Left ventricle myocardium inferior (tissue), 1 donor: ENCODE measurements at regions not wholly inside any gene's neighbourhood (a gene's known extent, or its start where the extent isn't known, plus 50 kb on each side); places are given as distances from the start of the nearest gene placed in this dataset.

ENCODE experiments used
- DNase-seq: peaks from one replicate; pipeline ENCODE4 v3.0.0-alpha.2; 2020
- H3K27ac ChIP-seq: fragments of 200-600 bp; replicated peaks from 2 replicates; pipeline ENCODE4 v1.8.0; 2021
- H3K27me3 ChIP-seq: fragments of 200-600 bp; 2 replicates; pipeline ENCODE4 v1.8.0; 2021; ENCODE audit warnings: low read depth
- H3K36me3 ChIP-seq: fragments of 200-600 bp; 2 replicates; pipeline ENCODE4 v1.8.0; 2021
- H3K4me1 ChIP-seq: fragments of 200-600 bp; 2 replicates; pipeline ENCODE4 v1.8.0; 2021
- H3K4me3 ChIP-seq: fragments of 200-600 bp; 2 replicates; pipeline ENCODE4 v1.8.0; 2021; ENCODE audit warnings: mild to moderate bottlenecking, moderate library complexity
- H3K9me3 ChIP-seq: fragments of 200-600 bp; replicated peaks from 2 replicates; pipeline ENCODE4 v1.8.0; 2021
- intact Hi-C: fragments of 100-400 bp; cut with micrococcal nuclease; formaldehyde crosslinking; loops from one replicate; pipeline ENCODE4 v1.11.0; 2022
- TF ChIP-seq, protein P1 (sequence below): fragments of 200-600 bp; IDR thresholded peaks from 2 replicates; pipeline ENCODE4 v1.8.0; 2021; ENCODE audit warnings: antibody characterized with exemption, mild to moderate bottlenecking, borderline replicate concordance
- donor health status: DM: no; HTN: yes; CAD: no; lungs with severe emphysema.

DNA sequence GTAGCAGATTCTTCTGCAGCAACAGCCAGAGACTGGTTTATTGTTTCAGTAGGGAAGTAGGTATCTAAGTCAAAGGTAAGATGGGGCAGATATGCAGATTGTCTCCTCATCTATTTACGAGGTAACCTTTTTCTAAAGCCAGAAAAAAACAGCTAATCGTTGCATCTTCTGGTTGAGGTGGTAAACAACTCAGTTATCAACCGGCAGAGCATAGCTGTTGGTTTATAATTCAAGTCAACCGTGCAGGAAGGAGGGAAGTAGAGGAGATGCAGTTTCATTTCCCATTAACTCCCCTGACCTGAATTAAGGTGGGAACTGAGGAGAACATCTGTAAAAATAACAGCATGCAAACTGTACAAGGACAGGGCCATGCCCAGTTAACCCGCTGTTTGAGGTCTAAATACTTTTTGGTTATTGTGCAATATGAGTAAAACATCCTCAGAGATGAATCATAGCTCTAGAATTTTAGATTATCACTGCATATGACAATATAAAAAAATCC is 156.5 kb upstream of the ITGB1 start:
- H3K27me3 ChIP-seq, result peaks cover 10% of the 10 kb centered on the region
- peak overlapping the region; percentile 74 for H3K27ac ChIP-seq
- no peaks in the 10 kb centered on the region for H3K36me3 ChIP-seq
- TF ChIP-seq, protein P1, sequence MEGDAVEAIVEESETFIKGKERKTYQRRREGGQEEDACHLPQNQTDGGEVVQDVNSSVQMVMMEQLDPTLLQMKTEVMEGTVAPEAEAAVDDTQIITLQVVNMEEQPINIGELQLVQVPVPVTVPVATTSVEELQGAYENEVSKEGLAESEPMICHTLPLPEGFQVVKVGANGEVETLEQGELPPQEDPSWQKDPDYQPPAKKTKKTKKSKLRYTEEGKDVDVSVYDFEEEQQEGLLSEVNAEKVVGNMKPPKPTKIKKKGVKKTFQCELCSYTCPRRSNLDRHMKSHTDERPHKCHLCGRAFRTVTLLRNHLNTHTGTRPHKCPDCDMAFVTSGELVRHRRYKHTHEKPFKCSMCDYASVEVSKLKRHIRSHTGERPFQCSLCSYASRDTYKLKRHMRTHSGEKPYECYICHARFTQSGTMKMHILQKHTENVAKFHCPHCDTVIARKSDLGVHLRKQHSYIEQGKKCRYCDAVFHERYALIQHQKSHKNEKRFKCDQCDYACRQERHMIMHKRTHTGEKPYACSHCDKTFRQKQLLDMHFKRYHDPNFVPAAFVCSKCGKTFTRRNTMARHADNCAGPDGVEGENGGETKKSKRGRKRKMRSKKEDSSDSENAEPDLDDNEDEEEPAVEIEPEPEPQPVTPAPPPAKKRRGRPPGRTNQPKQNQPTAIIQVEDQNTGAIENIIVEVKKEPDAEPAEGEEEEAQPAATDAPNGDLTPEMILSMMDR, result no peak
- H3K9me3 ChIP-seq, result no peaks in the 10 kb centered on the region
- peaks cover 46% of the 10 kb centered on the region for H3K4me1 ChIP-seq
- intact Hi-C loops, result no loop called here
- DNase-seq, result no peak
- H3K4me3 ChIP-seq, result no peak overlapping the region

DNA sequence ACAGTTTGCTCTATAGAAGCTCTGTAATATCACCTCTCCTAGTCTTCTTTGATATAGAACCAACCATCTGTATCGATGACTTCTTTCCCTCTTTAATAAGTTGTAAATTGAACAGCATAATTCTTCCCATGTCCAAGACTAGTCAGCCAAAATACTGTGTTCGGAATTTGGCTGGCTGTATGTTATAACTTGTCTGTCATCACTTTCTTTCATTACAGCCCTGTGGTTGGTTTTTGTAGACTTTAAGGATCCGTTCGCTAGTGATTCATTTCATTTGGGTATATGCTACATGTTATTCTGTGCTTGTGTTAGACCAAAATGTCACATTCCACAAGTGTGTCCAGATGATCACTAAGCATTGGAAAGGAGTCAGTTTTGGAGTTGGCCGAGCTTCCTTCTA is 155.4 kb upstream of the ITGB1 start:
- intact Hi-C loops, result no loop called here
- H3K27me3 ChIP-seq, result peaks cover 10% of the 10 kb centered on the region
- no peak for DNase-seq
- H3K4me1 ChIP-seq, result peaks cover 51% of the 10 kb centered on the region
- no peaks in the 10 kb centered on the region for H3K9me3 ChIP-seq
- no peaks in the 10 kb centered on the region for H3K36me3 ChIP-seq
- TF ChIP-seq, protein P1, result no peak
- H3K4me3 ChIP-seq, result no peak overlapping the region
- peak overlapping the region; percentile 74 for H3K27ac ChIP-seq

DNA sequence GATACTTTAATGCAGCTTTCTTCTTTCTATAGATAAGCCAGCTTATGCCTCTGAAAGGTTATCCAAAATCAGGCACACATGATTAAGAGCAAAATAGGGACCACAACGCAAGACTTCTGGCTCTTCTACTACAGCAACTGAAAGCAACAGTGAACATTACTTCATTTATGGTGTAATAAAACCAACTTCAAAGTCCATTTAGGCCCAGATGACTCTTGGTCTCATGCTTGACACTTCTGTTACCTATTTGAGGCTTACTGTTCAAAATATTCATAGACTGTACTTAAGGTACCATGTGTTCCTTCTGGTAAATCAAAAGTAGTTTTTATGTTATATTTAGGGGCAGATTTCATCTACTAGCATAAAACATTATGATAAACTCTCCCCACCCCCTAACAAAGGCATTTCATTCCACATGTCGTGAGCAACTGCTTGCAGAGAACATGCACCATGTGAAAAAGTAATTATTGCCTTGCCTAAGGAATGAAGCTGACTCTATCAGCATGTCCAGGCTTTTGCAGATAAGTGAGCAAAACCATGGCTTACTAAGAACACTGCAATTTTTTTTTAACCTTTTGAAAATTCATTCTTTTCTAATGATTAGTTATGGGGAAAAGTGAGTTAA is 154.9 kb upstream of the ITGB1 start:
- TF ChIP-seq, protein P1, result no peak
- Histone ChIP-seq H3K27ac (peak overlapping the region; percentile 74), H3K27me3 (peaks cover 10% of the 10 kb centered on the region), H3K36me3 (no peaks in the 10 kb centered on the region), H3K9me3 (no peaks in the 10 kb centered on the region), H3K4me3 (no peak overlapping the region), H3K4me1 (peaks cover 51% of the 10 kb centered on the region)
- intact Hi-C loops, result no loop called here
- DNase-seq, result no peak

DNA sequence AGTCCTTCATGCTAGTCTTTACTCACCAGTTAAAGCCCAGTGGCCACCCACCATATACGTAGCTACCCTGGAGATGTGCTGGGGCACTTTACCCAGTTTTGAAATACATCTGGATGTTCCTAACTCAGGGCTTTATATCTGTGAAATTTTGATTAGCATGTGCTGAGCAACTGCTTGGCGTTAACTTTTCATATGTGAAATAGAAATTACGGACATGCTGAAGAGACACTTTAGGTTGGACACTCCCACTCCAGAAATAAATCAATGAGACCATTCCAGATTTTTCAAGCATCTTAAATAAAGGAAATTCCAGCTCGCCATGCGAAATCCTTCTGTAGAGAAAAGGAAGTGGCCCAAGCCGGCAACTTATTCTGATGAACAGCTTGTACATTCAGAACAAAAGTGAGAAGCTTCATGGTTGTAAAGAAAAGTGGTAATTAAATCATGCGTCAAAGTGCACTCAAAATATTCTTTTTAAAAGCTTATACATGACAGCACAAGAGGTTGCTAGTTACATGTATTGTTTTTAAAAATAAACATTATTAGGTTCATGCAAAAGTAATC is 153.5 kb upstream of the ITGB1 start:
- intact Hi-C loops, result no loop called here
- Histone ChIP-seq H3K4me3 (no peak overlapping the region), H3K27me3 (peaks cover 10% of the 10 kb centered on the region), H3K36me3 (no peaks in the 10 kb centered on the region), H3K27ac (peak overlapping the region; percentile 74), H3K4me1 (peaks cover 50% of the 10 kb centered on the region), H3K9me3 (no peaks in the 10 kb centered on the region)
- DNase-seq, result no peak
- TF ChIP-seq, protein P1, result no peak

DNA sequence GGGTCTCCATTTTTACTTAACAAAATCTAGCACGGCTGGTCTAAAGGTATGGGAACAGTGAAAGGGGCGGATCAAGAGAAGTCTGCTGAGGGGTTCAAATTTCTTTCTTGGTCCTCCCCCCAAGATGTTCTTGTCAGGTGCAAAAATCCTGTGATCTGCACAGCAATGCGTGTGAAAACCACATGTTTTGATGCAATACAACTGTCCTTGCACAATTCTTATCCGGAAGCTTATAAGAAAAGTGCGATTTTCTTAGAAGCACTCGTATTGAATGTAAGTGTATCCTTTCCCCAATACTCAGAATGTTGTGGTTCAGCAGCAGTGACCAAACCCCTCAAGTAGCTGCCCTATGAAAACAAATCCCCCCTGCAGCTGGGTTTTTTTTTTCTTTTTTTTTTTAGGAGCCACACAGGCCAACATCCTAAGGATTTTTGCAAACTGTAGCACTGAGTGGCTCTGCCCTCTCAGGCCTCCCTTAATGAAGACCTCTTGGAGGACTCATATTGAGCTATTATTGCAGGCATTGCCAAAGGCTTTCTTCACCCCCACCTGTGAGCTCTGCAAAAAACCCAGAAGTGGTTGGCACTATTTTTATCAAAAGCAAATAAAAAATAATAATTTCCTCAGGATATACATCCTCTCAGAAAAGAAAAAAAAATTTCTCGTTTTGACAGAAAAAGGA is 151.9 kb upstream of the ITGB1 start:
- Histone ChIP-seq H3K27ac (peak overlapping the region; percentile 74), H3K36me3 (no peaks in the 10 kb centered on the region)

More for the DNA sequence above, 151.9 kb upstream of the ITGB1 start:
- intact Hi-C loops, result no loop called here
- Histone ChIP-seq H3K27me3 (peaks cover 10% of the 10 kb centered on the region), H3K4me1 (peaks cover 40% of the 10 kb centered on the region), H3K9me3 (no peaks in the 10 kb centered on the region), H3K4me3 (no peak overlapping the region)
- TF ChIP-seq, protein P1, result no peak
- no peak for DNase-seq
